Ascending aorta (tissue), 2 donors: ENCODE measurements at regions not wholly inside any gene's neighbourhood (a gene's known extent, or its start where the extent isn't known, plus 50 kb on each side); places are given as distances from the start of the nearest gene placed in this dataset.

Source experiments
- DNase-seq, 2 donors: peaks; one replicate each; pipeline ENCODE4 v3.0.0-alpha.2; 2019; ENCODE audit warnings: low spot score in 2 of 2
- H3K27ac ChIP-seq, 2 donors: fragments of 200-600 bp; sonication (generic); one replicate each; pipeline ENCODE4 v1.5.1; 2016 to 2017; ENCODE audit warnings: mild to moderate bottlenecking in 1 of 2
- H3K27me3 ChIP-seq: fragments of 200-600 bp; sonication (generic); one replicate; pipeline ENCODE4 v1.5.1; 2017
- H3K36me3 ChIP-seq, 2 donors: fragments of 200-600 bp; sonication (generic); one replicate each; pipeline ENCODE4 v1.5.1; 2016
- H3K4me1 ChIP-seq, 2 donors: fragments of 200-600 bp; sonication (generic); one replicate each; pipeline ENCODE4 v1.5.1; 2016 to 2017; ENCODE audit warnings: mild to moderate bottlenecking in 1 of 2
- H3K4me3 ChIP-seq, 2 donors: fragments of 200-600 bp; sonication (generic); one replicate each; pipeline ENCODE4 v1.5.1; 2016 to 2017; ENCODE audit warnings: mild to moderate bottlenecking in 1 of 2
- H3K9me3 ChIP-seq, 2 donors: fragments of 200-600 bp; sonication (generic); one replicate each; pipeline ENCODE4 v1.5.1; 2016
- intact Hi-C: fragments of 100-400 bp; cut with DNase I; formaldehyde crosslinking; loops from one replicate; pipeline ENCODE4 v1.15.1; 2023
- TF ChIP-seq, protein P1 (sequence below), 3 experiments: fragments of 200-600 bp in 2 of 3; fragments of 450-650 bp in 1 of 3; sonication (generic) in 2 of 3; IDR thresholded peaks; one replicate each; pipeline ENCODE4 v1.5.1; 2016 to 2019; ENCODE audit warnings: antibody characterized with exemption in 3 of 3, mild to moderate bottlenecking in 1 of 3, moderate library complexity in 1 of 3

DNA sequence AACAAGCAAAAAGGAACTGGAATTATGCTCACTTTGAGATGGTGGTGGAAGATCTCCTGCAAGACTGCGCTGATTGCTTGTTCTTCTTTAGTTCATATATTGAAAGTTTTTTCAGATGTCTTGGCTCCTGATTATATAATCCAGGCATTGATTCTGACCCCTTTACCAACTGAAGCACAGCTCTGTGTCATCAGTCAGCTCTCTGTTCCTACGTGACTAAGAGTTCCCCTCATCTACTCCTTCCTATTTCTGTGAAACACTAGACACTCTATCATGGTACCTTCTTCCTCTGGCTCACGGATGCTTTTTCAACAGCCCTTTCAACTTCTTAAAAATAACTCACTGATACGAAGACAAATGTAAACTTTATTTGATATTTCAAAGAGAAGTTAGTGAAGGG lies 788.6 kb downstream of the SOCS6 start:
- Histone ChIP-seq H3K4me3 (no peak overlapping the region), H3K27ac (no peak overlapping the region), H3K9me3 (no peaks in the 10 kb centered on the region), H3K27me3 (no peaks in the 10 kb centered on the region), H3K4me1 (no peaks in the 10 kb centered on the region), H3K36me3 (no peaks in the 10 kb centered on the region)
- DNase-seq = no peak
- TF ChIP-seq, protein P1, sequence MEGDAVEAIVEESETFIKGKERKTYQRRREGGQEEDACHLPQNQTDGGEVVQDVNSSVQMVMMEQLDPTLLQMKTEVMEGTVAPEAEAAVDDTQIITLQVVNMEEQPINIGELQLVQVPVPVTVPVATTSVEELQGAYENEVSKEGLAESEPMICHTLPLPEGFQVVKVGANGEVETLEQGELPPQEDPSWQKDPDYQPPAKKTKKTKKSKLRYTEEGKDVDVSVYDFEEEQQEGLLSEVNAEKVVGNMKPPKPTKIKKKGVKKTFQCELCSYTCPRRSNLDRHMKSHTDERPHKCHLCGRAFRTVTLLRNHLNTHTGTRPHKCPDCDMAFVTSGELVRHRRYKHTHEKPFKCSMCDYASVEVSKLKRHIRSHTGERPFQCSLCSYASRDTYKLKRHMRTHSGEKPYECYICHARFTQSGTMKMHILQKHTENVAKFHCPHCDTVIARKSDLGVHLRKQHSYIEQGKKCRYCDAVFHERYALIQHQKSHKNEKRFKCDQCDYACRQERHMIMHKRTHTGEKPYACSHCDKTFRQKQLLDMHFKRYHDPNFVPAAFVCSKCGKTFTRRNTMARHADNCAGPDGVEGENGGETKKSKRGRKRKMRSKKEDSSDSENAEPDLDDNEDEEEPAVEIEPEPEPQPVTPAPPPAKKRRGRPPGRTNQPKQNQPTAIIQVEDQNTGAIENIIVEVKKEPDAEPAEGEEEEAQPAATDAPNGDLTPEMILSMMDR (IDR thresholded peaks at IDR 0.05) = no peak
- intact Hi-C loops = no loop called here

DNA sequence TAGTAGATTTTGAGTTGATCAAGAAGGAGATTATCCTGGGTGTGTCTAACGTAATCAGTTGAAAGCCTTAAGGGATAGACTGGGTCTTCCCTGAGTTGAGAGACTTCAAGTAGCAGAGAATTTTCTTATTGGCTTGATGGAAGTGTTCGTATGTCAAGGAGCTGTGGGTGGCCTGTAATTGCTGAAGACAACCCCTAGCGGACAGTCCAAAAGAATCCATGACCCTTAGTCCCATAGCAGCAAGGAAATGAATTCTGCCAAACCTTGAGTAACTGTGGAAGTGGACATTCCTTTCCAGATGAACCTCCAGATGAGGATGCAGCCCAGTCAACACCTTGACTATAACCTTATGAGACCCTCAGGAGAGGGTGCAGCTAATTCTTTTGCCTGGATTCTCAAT lies 786.3 kb downstream of the SOCS6 start:
- TF ChIP-seq, protein P1 (IDR thresholded peaks at IDR 0.05) = no peak
- no peaks in the 10 kb centered on the region for H3K36me3 ChIP-seq
- no peak overlapping the region for H3K4me3 ChIP-seq
- no peak for DNase-seq
- H3K27me3 ChIP-seq = no peaks in the 10 kb centered on the region
- intact Hi-C loops = no loop called here
- no peaks in the 10 kb centered on the region for H3K9me3 ChIP-seq
- no peak overlapping the region for H3K27ac ChIP-seq
- no peaks in the 10 kb centered on the region for H3K4me1 ChIP-seq

DNA sequence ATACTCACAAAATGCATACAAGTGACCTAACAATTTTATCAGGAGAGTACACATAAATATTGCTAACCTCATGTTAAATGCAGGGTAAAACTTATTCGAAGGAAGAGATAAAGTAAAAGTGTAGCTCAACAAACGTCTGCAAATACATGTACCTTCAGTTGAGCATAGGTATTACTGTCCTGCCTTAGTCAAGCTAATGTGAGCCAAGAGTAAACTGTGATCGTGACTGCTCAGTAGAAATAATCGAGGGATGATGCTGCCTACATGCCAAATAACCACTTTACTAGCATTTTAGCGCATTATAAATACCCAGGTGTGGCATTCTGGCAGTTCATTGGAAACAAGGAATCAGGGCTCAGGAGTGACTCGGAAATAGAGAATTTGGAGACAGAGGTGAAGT lies 779.5 kb downstream of the SOCS6 start:
- Histone ChIP-seq H3K36me3 (no peaks in the 10 kb centered on the region), H3K9me3 (no peaks in the 10 kb centered on the region), H3K4me3 (no peak overlapping the region), H3K27ac (no peak overlapping the region), H3K4me1 (no peaks in the 10 kb centered on the region), H3K27me3 (no peaks in the 10 kb centered on the region)
- TF ChIP-seq, protein P1 (IDR thresholded peaks at IDR 0.05) = no peak
- intact Hi-C loops = no loop called here
- DNase-seq = no peak

DNA sequence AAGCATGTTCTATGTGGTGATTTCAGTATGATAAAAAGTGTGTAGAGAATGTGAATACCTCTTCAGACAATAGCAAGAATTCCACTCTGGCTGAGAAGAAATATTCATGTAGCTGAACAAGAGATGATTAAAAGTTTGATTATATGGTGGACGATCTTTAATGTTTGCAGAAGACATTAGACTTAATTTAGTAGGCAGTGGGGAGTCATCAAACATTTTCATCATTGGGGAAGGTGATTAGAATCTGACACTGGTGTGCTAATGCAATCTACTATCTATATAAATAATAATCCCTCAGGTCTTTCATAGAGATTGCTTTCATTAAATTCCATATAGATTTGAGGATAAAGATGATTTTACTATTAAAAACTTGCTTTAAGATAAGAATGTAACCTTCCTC lies 761.0 kb downstream of the SOCS6 start:
- Histone ChIP-seq H3K4me1 (no peaks in the 10 kb centered on the region), H3K27me3 (no peaks in the 10 kb centered on the region), H3K4me3 (no peak overlapping the region), H3K36me3 (no peaks in the 10 kb centered on the region), H3K9me3 (no peaks in the 10 kb centered on the region), H3K27ac (no peak overlapping the region)
- TF ChIP-seq, protein P1 (IDR thresholded peaks at IDR 0.05) = no peak
- DNase-seq = no peak
- intact Hi-C loops = no loop called here

DNA sequence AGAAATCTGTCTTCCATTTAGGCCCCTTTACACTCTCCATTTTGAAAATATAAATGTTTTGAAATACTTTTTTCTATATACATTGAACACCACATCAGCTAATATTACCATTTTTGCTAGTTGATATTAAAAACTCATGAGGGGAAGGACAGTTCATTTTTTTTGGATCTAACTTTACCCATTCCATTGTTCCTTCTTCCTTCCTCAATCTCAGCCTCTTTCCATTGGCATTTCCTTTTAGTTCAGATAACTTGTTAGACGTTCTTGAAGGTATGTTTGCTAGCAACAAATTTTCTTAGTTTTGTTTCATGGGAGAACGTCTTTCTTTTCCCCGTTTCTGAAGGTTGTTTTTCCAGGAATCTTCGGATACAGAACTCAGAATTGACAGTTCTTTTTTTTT lies 759.0 kb downstream of the SOCS6 start:
- Histone ChIP-seq H3K27me3 (no peaks in the 10 kb centered on the region), H3K9me3 (no peaks in the 10 kb centered on the region), H3K4me1 (no peaks in the 10 kb centered on the region), H3K27ac (no peak overlapping the region), H3K36me3 (no peaks in the 10 kb centered on the region), H3K4me3 (no peak overlapping the region)
- TF ChIP-seq, protein P1 (IDR thresholded peaks at IDR 0.05) = no peak
- DNase-seq = no peak
- intact Hi-C loops = no loop called here

DNA sequence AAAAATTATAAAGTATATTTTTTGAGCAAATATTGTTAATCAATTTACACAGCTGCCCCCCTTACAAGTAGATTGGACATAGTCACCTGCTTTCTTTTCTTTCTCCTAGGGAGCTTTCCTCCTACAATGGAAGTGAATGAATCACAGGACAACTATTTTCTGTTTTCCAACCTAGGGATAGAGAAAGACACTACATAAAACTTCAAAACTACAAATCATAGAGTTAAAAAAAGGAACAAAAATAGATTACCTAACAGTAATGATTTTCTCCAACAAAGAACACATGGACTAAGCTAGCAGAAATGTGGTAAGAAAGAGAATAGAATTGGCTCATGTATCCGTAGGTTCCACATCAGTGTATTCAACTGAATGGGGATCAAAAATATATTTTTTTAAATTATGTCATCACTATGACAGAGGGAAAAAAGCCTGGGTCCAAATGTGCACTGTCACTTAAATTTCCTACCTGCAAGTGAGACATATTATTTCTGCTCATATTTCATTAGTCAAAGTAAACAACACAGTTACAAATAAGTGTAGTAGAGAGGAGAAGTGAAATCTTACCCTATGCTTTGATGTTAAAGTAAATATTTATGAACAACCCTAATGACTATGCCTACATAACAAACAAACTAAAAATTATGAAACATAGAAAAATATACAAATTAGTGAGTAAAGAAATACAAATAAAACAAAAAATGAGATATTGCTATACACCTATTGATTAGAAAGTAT lies 756.7 kb downstream of the SOCS6 start:
- H3K27me3 ChIP-seq = no peaks in the 10 kb centered on the region
- H3K9me3 ChIP-seq = no peaks in the 10 kb centered on the region
- no peak overlapping the region for H3K4me3 ChIP-seq
- TF ChIP-seq, protein P1 (IDR thresholded peaks at IDR 0.05) = no peak
- intact Hi-C loops = no loop called here
- H3K4me1 ChIP-seq = no peaks in the 10 kb centered on the region
- no peak for DNase-seq
- no peaks in the 10 kb centered on the region for H3K36me3 ChIP-seq
- no peak overlapping the region for H3K27ac ChIP-seq
